SK-N-SH treated with all-trans-retinoic acid at 6 μM for 48 hours (cell line): ENCODE measurements at regions not wholly inside any gene's neighbourhood (a gene's known extent, or its start where the extent isn't known, plus 50 kb on each side); places are given as distances from the start of the nearest gene placed in this dataset.

ENCODE experiments used
- ATAC-seq: fragments of 200-7000 bp; cut with Tn5 transposase; 3 replicates; pipeline ENCODE4 v1.9.1; 2020; ENCODE audit warnings: mild to moderate bottlenecking, moderate library complexity
- ARNTL ChIP-seq: fragments of 450-650 bp; formaldehyde crosslinking; IDR thresholded peaks from 2 replicates; pipeline ENCODE4 v1.5.0; 2020; ENCODE audit warnings: low read depth, mild to moderate bottlenecking, moderate library complexity, borderline replicate concordance
- CSDC2 ChIP-seq: fragments of 250-450 bp; sonication (Bioruptor Pico); IDR thresholded peaks from 2 replicates; pipeline ENCODE4 v1.5.0; 2020; ENCODE audit warnings: mild to moderate bottlenecking, moderate library complexity
- ESRRG ChIP-seq: fragments of 250-450 bp; sonication (Bioruptor Pico); IDR thresholded peaks from 2 replicates; pipeline ENCODE4 v1.6.1; 2021; ENCODE audit warnings: mild to moderate bottlenecking
- ISL1 ChIP-seq: fragments of 250-450 bp; sonication (Bioruptor Pico); IDR thresholded peaks from 2 replicates; pipeline ENCODE4 v2.1.2; 2022; ENCODE audit warnings: mild to moderate bottlenecking, moderate library complexity
- OSR1 ChIP-seq: fragments of 250-450 bp; sonication (Bioruptor Pico); IDR thresholded peaks from 2 replicates; pipeline ENCODE4 v1.8.0; 2022; ENCODE audit warnings: moderate library complexity, mild to moderate bottlenecking, inconsistent platforms
- PPARA ChIP-seq: fragments of 250-450 bp; sonication (Bioruptor Pico); IDR thresholded peaks from 2 replicates; pipeline ENCODE4 v1.5.0; 2020; ENCODE audit warnings: mild to moderate bottlenecking, borderline replicate concordance
- RARB ChIP-seq: fragments of 250-450 bp; sonication (Bioruptor Pico); IDR thresholded peaks from 2 replicates; pipeline ENCODE4 v1.8.0; 2021; ENCODE audit warnings: mild to moderate bottlenecking, moderate library complexity
- SNAI2 ChIP-seq: fragments of 250-450 bp; sonication (Bioruptor Pico); IDR thresholded peaks from 2 replicates; pipeline ENCODE4 v1.5.0; 2020; ENCODE audit warnings: mild to moderate bottlenecking, moderate library complexity
- TCF4 ChIP-seq: fragments of 250-450 bp; sonication (Bioruptor Pico); IDR thresholded peaks from 2 replicates; pipeline ENCODE4 v1.8.0; 2021; ENCODE audit warnings: mild to moderate bottlenecking, moderate library complexity, borderline replicate concordance
- TOX ChIP-seq: fragments of 250-450 bp; sonication (Bioruptor Pico); IDR thresholded peaks from 2 replicates; pipeline ENCODE4 v1.8.0; 2021; ENCODE audit warnings: mild to moderate bottlenecking, moderate library complexity, borderline replicate concordance
- ZC3H10 ChIP-seq: fragments of 250-450 bp; sonication (Bioruptor Pico); IDR thresholded peaks from 2 replicates; pipeline ENCODE4 v1.5.1; 2021; ENCODE audit warnings: mild to moderate bottlenecking, moderate library complexity
- ZFP30 ChIP-seq: fragments of 450-650 bp; formaldehyde crosslinking; IDR thresholded peaks from 2 replicates; pipeline ENCODE4 v1.5.0; 2022; ENCODE audit warnings: mild to moderate bottlenecking, moderate library complexity
- ZNF70 ChIP-seq: fragments of 450-650 bp; formaldehyde crosslinking; IDR thresholded peaks from 2 replicates; pipeline ENCODE4 v1.5.0; 2020; ENCODE audit warnings: mild to moderate bottlenecking, moderate library complexity
- ZNF8 ChIP-seq: fragments of 450-650 bp; formaldehyde crosslinking; IDR thresholded peaks from 2 replicates; pipeline ENCODE4 v1.5.0; 2020; ENCODE audit warnings: mild to moderate bottlenecking, moderate library complexity
- TF ChIP-seq, protein P1 (sequence below): fragments of 250-450 bp; sonication (Bioruptor Pico); IDR thresholded peaks from 2 replicates; pipeline ENCODE4 v1.5.0; 2020; ENCODE audit warnings: mild to moderate bottlenecking, moderate library complexity
- TF ChIP-seq, protein P2 (sequence below): fragments of 250-450 bp; sonication (Bioruptor Pico); IDR thresholded peaks from 2 replicates; pipeline ENCODE4 v1.5.1; 2021; ENCODE audit warnings: mild to moderate bottlenecking, moderate library complexity
- TF ChIP-seq, protein P3 (sequence below): fragments of 250-450 bp; sonication (Bioruptor Pico); IDR thresholded peaks from 2 replicates; pipeline ENCODE4 v1.5.1; 2020; ENCODE audit warnings: low read depth, mild to moderate bottlenecking, moderate library complexity
- TF ChIP-seq, protein P4 (sequence below): fragments of 250-450 bp; sonication (Bioruptor Pico); IDR thresholded peaks from 2 replicates; pipeline ENCODE4 v1.8.0; 2021; ENCODE audit warnings: low read depth, mild to moderate bottlenecking, moderate library complexity, borderline replicate concordance

DNA sequence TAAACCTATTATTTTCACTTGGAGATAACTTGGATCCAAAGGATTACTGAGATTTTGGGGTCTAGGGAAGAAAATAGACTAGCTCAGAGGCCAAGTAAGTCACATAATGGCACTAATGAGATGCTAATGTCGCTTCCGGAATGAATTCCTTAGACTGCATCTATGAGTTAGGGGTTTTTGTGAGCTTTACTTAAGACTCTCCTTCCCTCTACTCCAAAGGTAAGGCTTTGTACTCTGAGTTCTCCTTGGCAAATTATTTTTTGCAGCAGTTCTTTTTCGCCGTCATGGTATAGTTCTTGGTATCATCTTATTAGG lies 143.9 kb upstream of the KLF14 start:
- TF ChIP-seq OSR1 (CRISPR knock-in tag) = no peak
- no peak for TF ChIP-seq SNAI2 (CRISPR knock-in tag)
- TF ChIP-seq ARNTL = no peak
- TF ChIP-seq, protein P1, sequence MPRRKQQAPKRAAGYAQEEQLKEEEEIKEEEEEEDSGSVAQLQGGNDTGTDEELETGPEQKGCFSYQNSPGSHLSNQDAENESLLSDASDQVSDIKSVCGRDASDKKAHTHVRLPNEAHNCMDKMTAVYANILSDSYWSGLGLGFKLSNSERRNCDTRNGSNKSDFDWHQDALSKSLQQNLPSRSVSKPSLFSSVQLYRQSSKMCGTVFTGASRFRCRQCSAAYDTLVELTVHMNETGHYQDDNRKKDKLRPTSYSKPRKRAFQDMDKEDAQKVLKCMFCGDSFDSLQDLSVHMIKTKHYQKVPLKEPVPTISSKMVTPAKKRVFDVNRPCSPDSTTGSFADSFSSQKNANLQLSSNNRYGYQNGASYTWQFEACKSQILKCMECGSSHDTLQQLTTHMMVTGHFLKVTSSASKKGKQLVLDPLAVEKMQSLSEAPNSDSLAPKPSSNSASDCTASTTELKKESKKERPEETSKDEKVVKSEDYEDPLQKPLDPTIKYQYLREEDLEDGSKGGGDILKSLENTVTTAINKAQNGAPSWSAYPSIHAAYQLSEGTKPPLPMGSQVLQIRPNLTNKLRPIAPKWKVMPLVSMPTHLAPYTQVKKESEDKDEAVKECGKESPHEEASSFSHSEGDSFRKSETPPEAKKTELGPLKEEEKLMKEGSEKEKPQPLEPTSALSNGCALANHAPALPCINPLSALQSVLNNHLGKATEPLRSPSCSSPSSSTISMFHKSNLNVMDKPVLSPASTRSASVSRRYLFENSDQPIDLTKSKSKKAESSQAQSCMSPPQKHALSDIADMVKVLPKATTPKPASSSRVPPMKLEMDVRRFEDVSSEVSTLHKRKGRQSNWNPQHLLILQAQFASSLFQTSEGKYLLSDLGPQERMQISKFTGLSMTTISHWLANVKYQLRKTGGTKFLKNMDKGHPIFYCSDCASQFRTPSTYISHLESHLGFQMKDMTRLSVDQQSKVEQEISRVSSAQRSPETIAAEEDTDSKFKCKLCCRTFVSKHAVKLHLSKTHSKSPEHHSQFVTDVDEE (CRISPR knock-in tag) = no peak
- TF ChIP-seq, protein P2, sequence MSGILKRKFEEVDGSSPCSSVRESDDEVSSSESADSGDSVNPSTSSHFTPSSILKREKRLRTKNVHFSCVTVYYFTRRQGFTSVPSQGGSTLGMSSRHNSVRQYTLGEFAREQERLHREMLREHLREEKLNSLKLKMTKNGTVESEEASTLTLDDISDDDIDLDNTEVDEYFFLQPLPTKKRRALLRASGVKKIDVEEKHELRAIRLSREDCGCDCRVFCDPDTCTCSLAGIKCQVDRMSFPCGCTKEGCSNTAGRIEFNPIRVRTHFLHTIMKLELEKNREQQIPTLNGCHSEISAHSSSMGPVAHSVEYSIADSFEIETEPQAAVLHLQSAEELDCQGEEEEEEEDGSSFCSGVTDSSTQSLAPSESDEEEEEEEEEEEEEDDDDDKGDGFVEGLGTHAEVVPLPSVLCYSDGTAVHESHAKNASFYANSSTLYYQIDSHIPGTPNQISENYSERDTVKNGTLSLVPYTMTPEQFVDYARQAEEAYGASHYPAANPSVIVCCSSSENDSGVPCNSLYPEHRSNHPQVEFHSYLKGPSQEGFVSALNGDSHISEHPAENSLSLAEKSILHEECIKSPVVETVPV (CRISPR knock-in tag) = no peak
- TF ChIP-seq PPARA (CRISPR knock-in tag) = no peak
- TF ChIP-seq ZNF70 (CRISPR knock-in tag) = no peak
- TF ChIP-seq CSDC2 = no peak
- TF ChIP-seq ISL1 (CRISPR knock-in tag) = no peak
- no peak for TF ChIP-seq TOX (CRISPR knock-in tag)
- TF ChIP-seq, protein P3, sequence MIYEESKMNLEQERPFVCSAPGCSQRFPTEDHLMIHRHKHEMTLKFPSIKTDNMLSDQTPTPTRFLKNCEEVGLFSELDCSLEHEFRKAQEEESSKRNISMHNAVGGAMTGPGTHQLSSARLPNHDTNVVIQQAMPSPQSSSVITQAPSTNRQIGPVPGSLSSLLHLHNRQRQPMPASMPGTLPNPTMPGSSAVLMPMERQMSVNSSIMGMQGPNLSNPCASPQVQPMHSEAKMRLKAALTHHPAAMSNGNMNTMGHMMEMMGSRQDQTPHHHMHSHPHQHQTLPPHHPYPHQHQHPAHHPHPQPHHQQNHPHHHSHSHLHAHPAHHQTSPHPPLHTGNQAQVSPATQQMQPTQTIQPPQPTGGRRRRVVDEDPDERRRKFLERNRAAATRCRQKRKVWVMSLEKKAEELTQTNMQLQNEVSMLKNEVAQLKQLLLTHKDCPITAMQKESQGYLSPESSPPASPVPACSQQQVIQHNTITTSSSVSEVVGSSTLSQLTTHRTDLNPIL (CRISPR knock-in tag) = no peak
- TF ChIP-seq ESRRG (CRISPR knock-in tag) = no peak
- TF ChIP-seq, protein P4, sequence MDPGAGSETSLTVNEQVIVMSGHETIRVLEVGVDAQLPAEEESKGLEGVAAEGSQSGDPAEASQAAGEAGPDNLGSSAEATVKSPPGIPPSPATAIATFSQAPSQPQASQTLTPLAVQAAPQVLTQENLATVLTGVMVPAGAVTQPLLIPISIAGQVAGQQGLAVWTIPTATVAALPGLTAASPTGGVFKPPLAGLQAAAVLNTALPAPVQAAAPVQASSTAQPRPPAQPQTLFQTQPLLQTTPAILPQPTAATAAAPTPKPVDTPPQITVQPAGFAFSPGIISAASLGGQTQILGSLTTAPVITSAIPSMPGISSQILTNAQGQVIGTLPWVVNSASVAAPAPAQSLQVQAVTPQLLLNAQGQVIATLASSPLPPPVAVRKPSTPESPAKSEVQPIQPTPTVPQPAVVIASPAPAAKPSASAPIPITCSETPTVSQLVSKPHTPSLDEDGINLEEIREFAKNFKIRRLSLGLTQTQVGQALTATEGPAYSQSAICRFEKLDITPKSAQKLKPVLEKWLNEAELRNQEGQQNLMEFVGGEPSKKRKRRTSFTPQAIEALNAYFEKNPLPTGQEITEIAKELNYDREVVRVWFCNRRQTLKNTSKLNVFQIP (CRISPR knock-in tag) = no peak
- ATAC-seq = no peak

DNA sequence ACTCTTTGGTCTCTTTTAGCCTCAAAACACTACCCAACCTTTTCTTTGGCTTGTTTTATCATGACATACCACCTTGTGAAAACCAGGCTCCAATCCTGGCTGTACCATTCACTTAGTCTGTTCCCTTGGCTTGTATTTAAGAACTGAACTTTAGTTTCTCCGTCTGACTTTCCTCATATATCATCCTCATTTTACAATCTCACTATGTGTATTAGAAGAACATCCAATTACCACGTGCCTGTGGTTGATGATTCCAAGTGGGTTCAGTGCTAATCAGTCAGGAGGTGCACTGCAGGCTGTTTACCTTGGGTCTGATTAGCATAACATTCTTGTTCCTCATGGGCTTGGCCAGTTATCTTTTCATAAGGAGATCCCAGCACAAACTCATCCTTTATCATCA lies 144.8 kb upstream of the KLF14 start:
- ATAC-seq = no peak

DNA sequence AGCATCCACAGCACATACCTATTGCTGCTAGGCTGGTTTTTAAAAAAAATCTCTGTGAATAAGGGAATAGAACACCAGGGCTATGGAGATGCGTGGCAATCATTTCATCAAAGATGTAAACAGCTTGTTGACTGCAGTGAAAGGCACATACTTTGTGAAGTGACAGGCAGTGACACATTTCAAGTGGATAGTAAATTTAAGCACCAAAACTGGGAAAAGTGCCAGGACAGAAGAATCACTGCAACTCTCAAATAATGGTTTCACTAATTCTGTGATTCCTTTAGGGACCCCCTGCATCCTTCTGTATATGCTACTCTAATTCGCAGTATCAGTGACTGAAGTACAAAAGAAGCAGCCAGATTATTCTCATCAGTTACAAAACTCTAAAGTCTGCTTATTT lies 145.2 kb upstream of the KLF14 start:
- no peak for TF ChIP-seq ZC3H10 (CRISPR knock-in tag)
- TF ChIP-seq ZNF8 (CRISPR knock-in tag) = no peak
- TF ChIP-seq, all 23 proteins: peak for 0
- ATAC-seq = no peak

More for the DNA sequence above, 144.8 kb upstream of the KLF14 start:
- TF ChIP-seq, protein P3 (CRISPR knock-in tag) = no peak
- no peak for TF ChIP-seq TCF4 (CRISPR knock-in tag)

DNA sequence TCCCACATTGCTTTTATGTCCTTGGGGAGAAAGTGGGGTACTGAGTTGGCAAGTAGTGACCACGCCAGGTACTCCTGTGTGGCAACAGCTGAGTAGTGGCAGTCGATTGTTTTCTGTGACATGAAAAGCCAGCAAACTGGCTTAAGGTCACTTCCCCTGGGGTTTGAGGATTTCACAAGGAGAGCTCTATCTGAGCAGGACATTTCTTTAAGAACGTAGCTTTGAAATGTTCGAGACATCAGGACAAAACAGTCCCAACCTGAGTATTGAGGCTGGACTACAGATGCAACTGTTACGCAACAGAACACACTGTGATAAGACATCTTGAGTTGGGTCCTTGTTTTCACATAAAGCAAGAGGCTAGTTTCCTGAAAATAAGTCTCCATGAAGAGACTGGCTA lies 146.7 kb upstream of the KLF14 start:
- TF ChIP-seq RARB (CRISPR knock-in tag) (no peak), TOX (CRISPR knock-in tag) (no peak)
- ATAC-seq = no peak

DNA sequence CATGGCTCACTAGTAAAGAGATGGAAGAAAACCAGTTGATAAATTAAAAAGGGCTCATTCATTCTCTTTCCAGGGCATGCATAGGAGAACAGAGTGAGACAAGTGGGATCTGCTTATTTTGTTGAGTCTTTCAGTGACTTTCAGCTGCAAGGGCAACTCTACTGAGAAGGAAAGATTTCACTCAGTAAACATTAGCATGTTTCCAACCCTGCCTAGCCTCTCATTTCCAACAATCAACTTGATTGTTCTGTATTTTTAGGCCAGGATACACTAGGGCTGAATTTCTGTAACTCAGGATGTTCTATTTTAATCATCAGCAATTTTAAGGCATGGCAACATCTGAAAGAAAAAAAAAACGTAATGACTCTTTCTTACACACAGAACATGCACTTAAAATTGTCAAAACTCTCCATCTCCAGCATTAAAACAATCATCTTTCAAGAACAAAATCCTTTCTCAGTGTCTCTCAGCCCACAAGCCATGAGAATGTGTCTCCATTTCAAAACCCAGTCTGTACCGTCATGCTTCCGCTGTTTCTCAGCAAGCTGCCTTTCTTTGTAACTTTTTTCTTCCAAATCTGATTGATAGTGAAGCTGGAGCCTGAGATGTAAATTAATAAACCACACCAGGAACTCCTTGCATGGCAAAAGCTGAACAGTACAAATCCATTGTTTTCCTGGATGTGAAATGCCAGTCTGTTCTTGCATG lies 147.2 kb upstream of the KLF14 start:
- no peak for ATAC-seq
- TF ChIP-seq, protein P2 (CRISPR knock-in tag) = no peak
- TF ChIP-seq ZNF8 (CRISPR knock-in tag) = no peak
- no peak for TF ChIP-seq ZFP30 (CRISPR knock-in tag)
- TF ChIP-seq, protein P4 (CRISPR knock-in tag) = no peak
- TF ChIP-seq ARNTL = no peak
- TF ChIP-seq CSDC2 = no peak
- no peak for TF ChIP-seq ESRRG (CRISPR knock-in tag)
